ENCODE measurements at regions not wholly inside any gene's neighbourhood (a gene's known extent, or its start where the extent isn't known, plus 50 kb on each side); places are given as distances from the start of the nearest gene placed in this dataset.

GRCh38 chr16:85232369-85233142 lies 120.3 kb upstream of the CIBAR2 start:
- ATAC-seq (no peak), DNase-seq (no peak)
- Histone ChIP-seq H3K36me3 (replicated peaks in 1 of 2; ENCODE audit: insufficient read depth in 1 of 2, low read depth in 2 of 2) (no peaks in the 10 kb centered on the region), H3K4me3 (no peak overlapping the region), H3K4me1 (peaks cover 31% of the 10 kb centered on the region), H3K27ac (no peak overlapping the region), H3K27me3 (no peaks in the 10 kb centered on the region), H3K9me3 (no peaks in the 10 kb centered on the region)
- TF ChIP-seq POLR2A (IDR thresholded peaks at IDR 0.05) = no peak
- WGBS, 2 donors = 81 to 82% methylated on average over 12 to 13 of the region's 13 CpGs
- intact Hi-C loops (cut with DNase I) = no loop called here

GRCh38 chr16:85233516-85233915 lies 121.2 kb upstream of the CIBAR2 start:
- no peaks in the 10 kb centered on the region for H3K36me3 ChIP-seq (replicated peaks in 1 of 2; ENCODE audit: insufficient read depth in 1 of 2, low read depth in 2 of 2)
- peak in 1 of 4 donors; percentile 10 for DNase-seq
- no peak overlapping the region for H3K27ac ChIP-seq
- intact Hi-C loops (cut with DNase I) = no loop called here
- no peaks in the 10 kb centered on the region for H3K9me3 ChIP-seq
- WGBS, 2 donors = 83 to 87% methylated on average over 5 to 6 of the region's 6 CpGs
- no peak for TF ChIP-seq CTCF (IDR thresholded peaks at IDR 0.05)
- TF ChIP-seq POLR2A (IDR thresholded peaks at IDR 0.05) = no peak
- H3K27me3 ChIP-seq = no peaks in the 10 kb centered on the region
- no peak for ATAC-seq
- no peak overlapping the region for H3K4me3 ChIP-seq
- peaks cover 31% of the 10 kb centered on the region for H3K4me1 ChIP-seq

GRCh38 chr16:85234310-85235204 lies 122.3 kb upstream of the CIBAR2 start:
- H3K36me3 ChIP-seq (replicated peaks in 1 of 2; ENCODE audit: insufficient read depth in 1 of 2, low read depth in 2 of 2) = no peaks in the 10 kb centered on the region
- H3K9me3 ChIP-seq = no peaks in the 10 kb centered on the region
- no peaks in the 10 kb centered on the region for H3K27me3 ChIP-seq
- peak overlapping the region in 1 of 4 donors; percentile 37 for H3K27ac ChIP-seq
- peaks cover 24% of the 10 kb centered on the region for H3K4me1 ChIP-seq
- DNase-seq = peak; percentile 38 to 61 (median 52)
- intact Hi-C loops (cut with DNase I) = no loop called here
- WGBS, 2 donors = 27 to 64% methylated on average over 8 to 36 of the region's 36 CpGs
- H3K4me3 ChIP-seq = no peak overlapping the region
- ATAC-seq = peak; percentile 41
- TF ChIP-seq POLR2A (IDR thresholded peaks at IDR 0.05) (no peak), CTCF (IDR thresholded peaks at IDR 0.05) (no peak)

GRCh38 chr16:85235991-85236817 lies 123.9 kb upstream of the CIBAR2 start:
- TF ChIP-seq CTCF (IDR thresholded peaks at IDR 0.05) = no peak
- no peak for TF ChIP-seq POLR2A (IDR thresholded peaks at IDR 0.05)
- DNase-seq (no peak), ATAC-seq (peak; percentile 19)
- intact Hi-C loops (cut with DNase I) = no loop called here
- Histone ChIP-seq H3K4me3 (no peak overlapping the region), H3K9me3 (no peaks in the 10 kb centered on the region), H3K4me1 (peaks cover 19% of the 10 kb centered on the region), H3K27ac (no peak overlapping the region), H3K36me3 (replicated peaks in 1 of 2; ENCODE audit: insufficient read depth in 1 of 2, low read depth in 2 of 2) (no peaks in the 10 kb centered on the region), H3K27me3 (no peaks in the 10 kb centered on the region)
- 61 to 69% methylated on average over 8 to 12 of the region's 20 CpGs for WGBS, 2 donors

- no peak overlapping the region for H3K27ac ChIP-seq
- no peaks in the 10 kb centered on the region for H3K36me3 ChIP-seq (replicated peaks in 1 of 2; ENCODE audit: insufficient read depth in 1 of 2, low read depth in 2 of 2)
- H3K9me3 ChIP-seq = no peaks in the 10 kb centered on the region
- TF ChIP-seq CTCF (IDR thresholded peaks at IDR 0.05) (no peak), POLR2A (IDR thresholded peaks at IDR 0.05) (no peak)
- intact Hi-C loops (cut with DNase I) = no loop called here
- WGBS, 2 donors = 83 to 92% methylated on average over 5 of the region's 5 CpGs
- DNase-seq (no peak), ATAC-seq (no peak)
- H3K4me1 ChIP-seq = peaks cover 19% of the 10 kb centered on the region
- H3K4me3 ChIP-seq = no peak overlapping the region
- H3K27me3 ChIP-seq = no peaks in the 10 kb centered on the region
These were observed 124.5 kb upstream of the CIBAR2 start for GRCh38 chr16:85236818-85237150.

Data from body of pancreas (tissue), 4 donors.